HepG2 (cell line): ENCODE measurements at regions not wholly inside any gene's neighbourhood (a gene's known extent, or its start where the extent isn't known, plus 50 kb on each side); places are given as distances from the start of the nearest gene placed in this dataset.

Experiments
- ATAC-seq: fragments of 200-7000 bp; cut with Tn5 transposase; 3 replicates; pipeline ENCODE4 v1.9.1; 2020; ENCODE audit warnings: mild to moderate bottlenecking, moderate library complexity
- BruUV-seq: library from RNA; stranded (reverse); fragments of 400-500 nt; replicated peaks from 2 replicates; lab custom pipeline; 2021; lab: Mats Ljungman, UMichigan
- CTCF ChIA-PET: fragments of 300-600 bp; formaldehyde crosslinking; extraction: SDS; loops from one replicate; lab custom pipeline; 2021; ENCODE audit warnings: low total read pairs, inconsistent platforms, low intra/inter-chr PET ratio; lab: Yijun Ruan, JAX
- POLR2A ChIA-PET: fragments of 350-600 bp; sonication (Branson Sonifier 250); formaldehyde crosslinking; loops from one replicate; lab custom pipeline; 2020; ENCODE audit warnings: antibody characterized with exemption, inconsistent platforms; lab: Yijun Ruan, JAX
- DNase-seq: peaks from one replicate; pipeline ENCODE4 v3.0.0-alpha.2; 2015; ENCODE audit warnings: low spot score
- FAIRE-seq: peaks from 3 replicates; lab custom pipeline; 2011; peaks lifted over from hg19 to GRCh38; lab: Jason Lieb, UNC
- H2AFZ ChIP-seq: one replicate; pipeline ENCODE4 v1.6.1; 2011; ENCODE audit warnings: low read length, inconsistent platforms
- H3K27ac ChIP-seq: fragments of 300-600 bp; 3 replicates; pipeline ENCODE4 v1.8.0; 2011; ENCODE audit warnings: mixed run types, mild to moderate bottlenecking, mixed read lengths, low read length, inconsistent platforms; ENCODE audit not compliant: insufficient read depth; ENCODE audit errors: extremely low read length
- H3K27me3 ChIP-seq, 2 experiments: fragments of 200-600 bp in 1 of 2; 2 replicates in 1 of 2; 3 replicates in 1 of 2; pipeline versions ENCODE4 v1.6.0 to v1.8.0; 2011; ENCODE audit warnings: low read length in 2 of 2, mild to moderate bottlenecking in 2 of 2, moderate library complexity in 2 of 2, inconsistent platforms in 1 of 2; ENCODE audit not compliant: insufficient read depth in 2 of 2, control insufficient read depth in 1 of 2
- H3K36me3 ChIP-seq, 2 experiments: fragments of 200-600 bp in 1 of 2; replicated peaks in 1 of 2; 2 replicates in 1 of 2; 3 replicates in 1 of 2; pipeline versions ENCODE4 v1.5.1 to v1.8.0; 2011; ENCODE audit warnings: low read length in 2 of 2, inconsistent platforms in 1 of 2; ENCODE audit not compliant: insufficient read depth in 2 of 2, control insufficient read depth in 1 of 2
- H3K4me1 ChIP-seq: 2 replicates; pipeline ENCODE4 v1.5.1; 2012; ENCODE audit warnings: low read length, inconsistent platforms; ENCODE audit not compliant: insufficient read depth
- H3K4me2 ChIP-seq: 2 replicates; pipeline ENCODE4 v1.6.0; 2011; ENCODE audit warnings: low read depth, low read length, inconsistent platforms
- H3K4me3 ChIP-seq, 3 experiments: fragments of 200-600 bp in 1 of 3; sonication (generic), shearing (Covaris generic) in 1 of 3; replicated peaks in 1 of 3; 2 replicates each; pipeline ENCODE4 v1.5.1; 2011 to 2016; ENCODE audit warnings: low read length in 3 of 3, inconsistent platforms in 2 of 3, low read depth in 2 of 3, mild to moderate bottlenecking in 2 of 3, control low read depth in 1 of 3, mixed read lengths in 1 of 3; ENCODE audit not compliant: insufficient read depth in 1 of 3
- H3K79me2 ChIP-seq: one replicate; pipeline ENCODE4 v1.6.1; 2011; ENCODE audit warnings: low read length, inconsistent platforms; ENCODE audit not compliant: insufficient read depth
- H3K9ac ChIP-seq: 2 replicates; pipeline ENCODE4 v1.6.0; 2011; ENCODE audit warnings: mild to moderate bottlenecking, low read depth, low read length, inconsistent platforms; ENCODE audit not compliant: insufficient read depth
- H3K9me3 ChIP-seq: 2 replicates; pipeline ENCODE4 v1.5.1; 2012; ENCODE audit warnings: mild to moderate bottlenecking, low read length
- H4K20me1 ChIP-seq: 2 replicates; pipeline ENCODE4 v1.6.0; 2011; ENCODE audit warnings: inconsistent platforms, mild to moderate bottlenecking, low read length, moderate library complexity; ENCODE audit not compliant: insufficient read depth
- CBFB ChIP-seq: sonication (generic); formaldehyde crosslinking; IDR thresholded peaks from 2 replicates; pipeline ENCODE4 v1.4.0; 2020; ENCODE audit warnings: missing genetic modification reagents
- FOXA3 ChIP-seq: IDR thresholded peaks from 2 replicates; pipeline ENCODE4 v1.6.1; 2016; ENCODE audit warnings: missing genetic modification reagents, missing compliant biosample characterization
- HDAC1 ChIP-seq: sonication (generic); formaldehyde crosslinking; IDR thresholded peaks from 2 replicates; pipeline ENCODE4 v1.5.1; 2020; ENCODE audit warnings: mild to moderate bottlenecking, missing genetic modification reagents
- HMG20B ChIP-seq: conservative IDR thresholded peaks from 2 replicates; pipeline ENCODE4 v1.6.1; 2016; ENCODE audit warnings: missing genetic modification reagents, missing compliant biosample characterization
- HMGA1 ChIP-seq: sonication (generic); formaldehyde crosslinking; conservative IDR thresholded peaks from 2 replicates; pipeline ENCODE4 v1.4.0; 2020; ENCODE audit warnings: missing genetic modification reagents
- RARA ChIP-seq: IDR thresholded peaks from 2 replicates; pipeline ENCODE4 v1.6.1; 2016; ENCODE audit warnings: missing genetic modification reagents, missing compliant biosample characterization
- SNAPC2 ChIP-seq: sonication (generic); formaldehyde crosslinking; IDR thresholded peaks from 2 replicates; pipeline ENCODE4 v1.8.1; 2022; ENCODE audit warnings: mild to moderate bottlenecking, missing genetic modification reagents
- XBP1 ChIP-seq: sonication (generic); formaldehyde crosslinking; IDR thresholded peaks from 2 replicates; pipeline ENCODE4 v1.5.0; 2020; ENCODE audit warnings: missing genetic modification reagents
- ZBTB8A ChIP-seq: sonication (generic); formaldehyde crosslinking; IDR thresholded peaks from 2 replicates; pipeline ENCODE4 v1.4.0; 2020; ENCODE audit warnings: mild to moderate bottlenecking, low read depth, missing genetic modification reagents, borderline replicate concordance
- ZNF274 ChIP-seq: sonication (generic); formaldehyde crosslinking; IDR thresholded peaks from 2 replicates; pipeline ENCODE4 v1.5.1; 2020; ENCODE audit warnings: mild to moderate bottlenecking, missing genetic modification reagents
- ZNF337 ChIP-seq: sonication (generic); formaldehyde crosslinking; IDR thresholded peaks from 2 replicates; pipeline ENCODE4 v1.5.1; 2020; ENCODE audit warnings: missing genetic modification reagents, low read depth, mild to moderate bottlenecking, borderline replicate concordance
- ZNF44 ChIP-seq: sonication (generic); formaldehyde crosslinking; IDR thresholded peaks from 2 replicates; pipeline ENCODE4 v1.5.1; 2020; ENCODE audit warnings: mild to moderate bottlenecking, missing genetic modification reagents
- WGBS: methylation state at CpG from one replicate; pipeline ENCODE4 v1.1.6; 2017; ENCODE audit warnings: low lambda C conversion rate; 5-methylcytosine and 5-hydroxymethylcytosine counted together
- in situ Hi-C: cut with HindIII; loops from 2 replicates; pipeline ENCODE4 v1.10.0; 2017; ENCODE audit warnings: low pct_unique_long_range_greater_than_20kb; ENCODE audit not compliant: extremely low pct_ligation_motif_present
- intact Hi-C: fragments of 100-400 bp; cut with micrococcal nuclease; formaldehyde crosslinking; loops from one replicate; pipeline ENCODE4 v1.10.0; 2022; ENCODE audit not compliant: unreplicated experiment
- TF ChIP-seq, protein P1 (sequence below): sonication (generic); formaldehyde crosslinking; IDR thresholded peaks from 2 replicates; pipeline ENCODE4 v1.4.0; 2020; ENCODE audit warnings: mild to moderate bottlenecking, missing genetic modification reagents
- TF ChIP-seq, protein P2 (sequence below): sonication (generic); IDR thresholded peaks from 2 replicates; pipeline ENCODE4 v1.6.1; 2016; ENCODE audit warnings: low read depth, borderline replicate concordance
- TF ChIP-seq, protein P3 (sequence below): sonication (generic); formaldehyde crosslinking; IDR thresholded peaks from 2 replicates; pipeline ENCODE4 v1.4.0; 2020; ENCODE audit warnings: mild to moderate bottlenecking, missing genetic modification reagents
- TF ChIP-seq, protein P4 (sequence below): sonication (generic); formaldehyde crosslinking; IDR thresholded peaks from 2 replicates; pipeline ENCODE4 v1.5.1; 2020; ENCODE audit warnings: mild to moderate bottlenecking, missing genetic modification reagents, borderline replicate concordance

DNA sequence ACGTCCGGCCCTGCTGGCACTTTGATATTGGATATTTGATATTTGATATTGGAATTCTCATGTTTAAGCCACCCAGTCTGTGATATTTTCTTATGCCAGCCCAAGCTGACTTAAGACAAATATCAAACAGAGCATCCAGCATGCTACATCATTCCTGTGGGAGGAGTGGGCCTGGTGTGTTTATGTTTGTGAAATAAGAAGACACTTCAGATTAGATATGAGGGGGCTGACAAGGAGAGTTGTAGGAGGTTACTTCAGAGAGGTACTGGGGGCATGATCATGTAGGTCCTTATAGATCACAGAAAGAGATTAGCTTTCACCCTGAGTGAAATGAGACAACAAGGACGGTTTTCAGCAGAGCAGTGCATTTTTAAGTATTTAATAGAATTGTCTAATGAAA lies 382.9 kb downstream of the SEMA3D start:
- DNase-seq, result no peak
- no peak overlapping the region for H3K4me2 ChIP-seq
- no peak overlapping the region for H3K4me3 ChIP-seq
- no peak for ATAC-seq
- H3K36me3 ChIP-seq, result no peaks in the 10 kb centered on the region
- H3K9me3 ChIP-seq, result no peaks in the 10 kb centered on the region
- no peak for TF ChIP-seq CBFB (CRISPR knock-in tag)
- TF ChIP-seq ZNF274 (CRISPR knock-in tag), result no peak
- no peak for TF ChIP-seq RARA
- TF ChIP-seq, protein P1, sequence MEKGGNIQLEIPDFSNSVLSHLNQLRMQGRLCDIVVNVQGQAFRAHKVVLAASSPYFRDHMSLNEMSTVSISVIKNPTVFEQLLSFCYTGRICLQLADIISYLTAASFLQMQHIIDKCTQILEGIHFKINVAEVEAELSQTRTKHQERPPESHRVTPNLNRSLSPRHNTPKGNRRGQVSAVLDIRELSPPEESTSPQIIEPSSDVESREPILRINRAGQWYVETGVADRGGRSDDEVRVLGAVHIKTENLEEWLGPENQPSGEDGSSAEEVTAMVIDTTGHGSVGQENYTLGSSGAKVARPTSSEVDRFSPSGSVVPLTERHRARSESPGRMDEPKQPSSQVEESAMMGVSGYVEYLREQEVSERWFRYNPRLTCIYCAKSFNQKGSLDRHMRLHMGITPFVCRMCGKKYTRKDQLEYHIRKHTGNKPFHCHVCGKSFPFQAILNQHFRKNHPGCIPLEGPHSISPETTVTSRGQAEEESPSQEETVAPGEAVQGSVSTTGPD, result no peak
- TF ChIP-seq, protein P2, sequence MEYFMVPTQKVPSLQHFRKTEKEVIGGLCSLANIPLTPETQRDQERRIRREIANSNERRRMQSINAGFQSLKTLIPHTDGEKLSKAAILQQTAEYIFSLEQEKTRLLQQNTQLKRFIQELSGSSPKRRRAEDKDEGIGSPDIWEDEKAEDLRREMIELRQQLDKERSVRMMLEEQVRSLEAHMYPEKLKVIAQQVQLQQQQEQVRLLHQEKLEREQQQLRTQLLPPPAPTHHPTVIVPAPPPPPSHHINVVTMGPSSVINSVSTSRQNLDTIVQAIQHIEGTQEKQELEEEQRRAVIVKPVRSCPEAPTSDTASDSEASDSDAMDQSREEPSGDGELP, result no peak
- no peak for TF ChIP-seq ZNF44 (CRISPR knock-in tag)
- TF ChIP-seq XBP1 (CRISPR knock-in tag), result no peak
- no peak for TF ChIP-seq ZNF337 (CRISPR knock-in tag)
- no peak for TF ChIP-seq HMGA1
- no peak for TF ChIP-seq ZBTB8A (CRISPR knock-in tag)
- no peak for TF ChIP-seq SNAPC2 (CRISPR knock-in tag)
- TF ChIP-seq FOXA3 (CRISPR knock-in tag), result no peak
- no peak for TF ChIP-seq HDAC1 (CRISPR knock-in tag)
- TF ChIP-seq HMG20B (CRISPR knock-in tag), result no peak
- TF ChIP-seq, protein P3, sequence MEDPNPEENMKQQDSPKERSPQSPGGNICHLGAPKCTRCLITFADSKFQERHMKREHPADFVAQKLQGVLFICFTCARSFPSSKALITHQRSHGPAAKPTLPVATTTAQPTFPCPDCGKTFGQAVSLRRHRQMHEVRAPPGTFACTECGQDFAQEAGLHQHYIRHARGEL (CRISPR knock-in tag), result no peak
- TF ChIP-seq, protein P4, sequence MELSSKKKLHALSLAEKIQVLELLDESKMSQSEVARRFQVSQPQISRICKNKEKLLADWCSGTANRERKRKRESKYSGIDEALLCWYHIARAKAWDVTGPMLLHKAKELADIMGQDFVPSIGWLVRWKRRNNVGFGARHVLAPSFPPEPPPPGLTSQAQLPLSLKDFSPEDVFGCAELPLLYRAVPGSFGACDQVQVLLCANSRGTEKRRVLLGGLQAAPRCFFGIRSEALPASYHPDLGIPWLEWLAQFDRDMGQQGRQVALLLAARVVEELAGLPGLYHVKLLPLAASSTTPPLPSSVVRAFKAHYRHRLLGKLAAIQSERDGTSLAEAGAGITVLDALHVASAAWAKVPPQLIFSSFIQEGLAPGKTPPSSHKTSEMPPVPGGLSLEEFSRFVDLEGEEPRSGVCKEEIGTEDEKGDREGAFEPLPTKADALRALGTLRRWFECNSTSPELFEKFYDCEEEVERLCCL (CRISPR knock-in tag), result no peak
- no peak for FAIRE-seq
- 8% methylated on average over 3 of the region's 3 CpGs for WGBS
- H3K4me1 ChIP-seq, result no peaks in the 10 kb centered on the region
- in situ Hi-C loops (no loop called here), intact Hi-C loops (no loop called here)
- H3K79me2 ChIP-seq, result no peaks in the 10 kb centered on the region
- no peak overlapping the region for H3K9ac ChIP-seq
- no peak overlapping the region for H3K27ac ChIP-seq
- ChIA-PET POLR2A (no interaction called here), CTCF (no interaction called here)
- no peaks in the 10 kb centered on the region for H4K20me1 ChIP-seq
- no peak overlapping the region for H2AFZ ChIP-seq
- no peaks in the 10 kb centered on the region for H3K27me3 ChIP-seq
- no TSS peak for BruUV-seq
